GM21381 (cell line): ENCODE measurements at regions not wholly inside any gene's neighbourhood (a gene's known extent, or its start where the extent isn't known, plus 50 kb on each side); places are given as distances from the start of the nearest gene placed in this dataset.
"Not testable (repeated sequence)": the region's sequence is repeated elsewhere in the genome, so short reads cannot be mapped to it uniquely, and the experiment has no call there.

Experiments used
- ATAC-seq: cut with Tn5 transposase; IDR thresholded peaks from one replicate; pipeline ENCODE4 v1.9.1; 2021; ENCODE audit warnings: mild to moderate bottlenecking, moderate library complexity; ENCODE audit not compliant: unreplicated experiment

DNA sequence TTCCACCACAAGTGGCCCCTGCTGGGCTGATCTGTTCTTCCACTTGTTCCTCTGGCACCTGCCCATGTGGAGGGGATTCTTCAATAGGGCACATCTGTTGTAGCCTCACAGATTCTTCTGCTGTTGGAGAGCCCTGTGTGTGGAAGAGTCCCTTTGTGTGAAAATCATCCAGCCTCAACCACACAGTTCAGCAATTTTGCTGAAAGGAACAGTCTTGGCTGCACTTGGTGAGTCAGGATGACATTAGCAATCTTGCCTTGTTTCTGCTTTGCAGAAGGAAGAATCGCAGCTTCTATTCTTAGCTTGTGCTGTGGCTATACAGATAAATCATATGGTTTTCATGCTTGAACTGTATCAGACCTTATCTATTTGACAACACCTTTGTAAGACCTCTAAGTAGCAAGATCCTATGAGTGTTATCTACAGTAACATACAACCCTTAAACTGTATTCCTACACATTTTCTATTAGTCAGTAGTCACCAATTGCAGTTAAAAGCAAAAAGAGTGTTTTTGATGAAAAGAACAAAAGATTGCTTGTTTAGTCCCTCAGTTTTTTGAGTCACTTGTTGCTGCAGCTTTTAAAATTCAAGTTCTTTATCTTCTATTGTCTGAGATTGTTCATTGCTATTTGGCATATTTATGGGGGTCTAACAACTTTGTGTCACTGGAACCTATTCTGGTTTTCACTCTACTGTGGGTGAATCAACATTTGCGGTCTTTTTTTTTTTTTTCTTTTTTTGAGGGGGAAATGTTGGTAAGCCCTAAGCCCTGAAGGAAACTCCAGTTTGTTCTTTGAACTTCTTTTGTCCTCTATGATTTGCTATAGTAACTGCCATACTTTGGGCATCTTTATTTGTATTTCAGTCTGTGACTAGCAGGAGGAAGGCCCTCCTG is 231.6 kb downstream of the TFAP2B start:
- ATAC-seq: no peak

DNA sequence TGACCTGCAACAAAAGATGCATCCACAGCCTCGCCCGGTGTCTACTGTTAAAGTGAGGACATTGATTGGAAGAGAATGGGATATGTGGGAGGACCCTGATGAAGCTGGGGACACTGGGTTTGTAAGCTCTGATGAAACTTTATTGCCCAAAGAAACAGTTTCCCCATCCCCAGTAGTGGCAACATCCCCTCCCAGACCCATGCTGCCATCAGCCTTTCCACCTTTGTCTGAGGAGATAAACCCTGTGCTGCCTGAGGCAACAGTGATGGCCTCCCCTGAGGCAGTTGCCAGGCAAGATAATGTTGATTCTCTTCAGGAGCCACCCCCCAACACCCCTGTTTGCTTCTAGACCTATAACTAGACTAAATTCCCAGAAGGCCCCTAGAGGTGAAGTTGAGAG is 234.0 kb downstream of the TFAP2B start:
- not testable (repeated sequence) for ATAC-seq

DNA sequence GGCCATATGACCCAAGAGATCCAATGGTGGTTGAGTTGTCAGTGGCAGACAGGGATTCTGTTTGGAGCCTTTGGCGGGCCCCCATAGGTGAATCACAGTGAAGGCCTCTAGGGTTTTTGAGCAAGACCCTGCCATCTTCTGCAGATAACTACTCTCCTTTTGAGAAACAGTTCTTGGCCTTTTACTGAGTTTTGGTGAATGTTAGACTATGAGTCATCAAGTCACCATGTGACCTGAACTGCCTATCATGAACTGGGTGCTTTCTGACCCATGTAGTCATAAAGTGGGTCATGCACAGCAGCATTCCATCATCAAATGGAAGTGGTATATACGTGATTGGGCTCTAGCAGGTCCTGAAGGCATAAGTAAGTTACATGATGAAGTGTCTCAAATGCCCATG is 236.6 kb downstream of the TFAP2B start:
- ATAC-seq: not testable (repeated sequence)

DNA sequence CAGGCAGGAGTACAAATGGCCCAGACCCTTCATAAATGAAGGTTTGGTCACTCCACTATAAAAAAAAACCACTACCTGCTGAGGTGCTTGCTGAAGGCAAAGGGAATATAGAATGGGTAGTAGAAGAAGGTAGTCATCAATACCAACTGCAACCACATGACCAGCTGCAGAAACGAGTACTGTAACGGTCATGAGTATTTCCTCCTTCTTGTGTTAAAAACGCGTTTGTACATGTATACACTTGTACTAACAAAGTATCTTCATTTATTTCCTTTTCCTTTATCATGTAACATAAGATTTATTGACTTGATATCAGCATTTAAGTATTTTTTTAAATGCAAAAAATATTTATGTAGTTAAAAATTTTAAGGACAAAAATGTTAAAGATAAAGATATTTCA is 238.6 kb downstream of the TFAP2B start:
- ATAC-seq: no peak

DNA sequence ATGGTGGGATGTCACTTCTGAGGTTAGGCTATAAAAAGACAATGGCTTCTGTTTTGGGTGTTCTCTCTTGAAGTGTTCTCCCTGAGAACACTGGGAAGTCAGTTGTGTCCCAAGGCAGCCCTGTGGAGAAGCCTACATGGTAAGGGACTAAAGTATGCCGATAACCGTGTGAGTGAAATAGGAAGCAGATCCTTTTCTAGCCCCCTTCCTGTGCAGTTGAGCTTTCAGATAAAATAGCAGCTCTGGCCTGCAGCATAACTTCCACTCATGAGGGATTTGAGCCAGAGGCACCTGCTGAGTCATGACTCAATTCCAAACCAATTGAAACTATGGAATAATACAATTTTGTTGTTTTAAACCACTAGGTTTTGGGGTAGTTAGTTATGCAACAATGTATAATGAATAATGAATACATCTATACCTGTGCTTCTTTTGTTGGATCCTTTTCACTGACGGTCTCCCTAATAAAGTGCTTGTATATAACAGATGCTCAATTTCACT is 241.6 kb downstream of the TFAP2B start:
- no peak for ATAC-seq

DNA sequence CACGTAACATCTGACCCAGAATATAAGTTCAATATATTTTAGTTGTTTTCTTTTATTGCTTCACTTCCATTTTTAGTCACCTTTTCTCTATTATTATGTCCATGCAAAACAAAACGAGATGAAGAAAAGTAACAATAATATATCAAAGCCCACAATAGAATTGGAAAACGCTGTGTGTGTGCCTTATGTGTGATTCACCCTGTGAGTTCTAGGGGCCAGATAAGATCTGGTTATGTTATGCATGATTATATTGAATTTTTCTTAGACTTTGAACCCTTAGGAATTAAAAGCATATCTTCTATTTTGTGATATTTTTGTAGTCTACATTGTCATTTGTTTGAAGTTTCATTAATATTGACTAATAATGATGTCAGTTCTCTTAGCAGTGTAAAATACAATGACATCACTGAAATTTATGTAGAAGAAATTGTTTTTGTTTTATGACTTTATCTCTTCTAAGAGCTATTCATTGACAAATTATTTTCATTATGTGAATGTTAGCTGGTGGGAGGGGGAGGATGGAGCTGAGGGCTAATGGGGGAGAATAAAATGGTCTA is 243.6 kb downstream of the TFAP2B start:
- ATAC-seq: no peak

DNA sequence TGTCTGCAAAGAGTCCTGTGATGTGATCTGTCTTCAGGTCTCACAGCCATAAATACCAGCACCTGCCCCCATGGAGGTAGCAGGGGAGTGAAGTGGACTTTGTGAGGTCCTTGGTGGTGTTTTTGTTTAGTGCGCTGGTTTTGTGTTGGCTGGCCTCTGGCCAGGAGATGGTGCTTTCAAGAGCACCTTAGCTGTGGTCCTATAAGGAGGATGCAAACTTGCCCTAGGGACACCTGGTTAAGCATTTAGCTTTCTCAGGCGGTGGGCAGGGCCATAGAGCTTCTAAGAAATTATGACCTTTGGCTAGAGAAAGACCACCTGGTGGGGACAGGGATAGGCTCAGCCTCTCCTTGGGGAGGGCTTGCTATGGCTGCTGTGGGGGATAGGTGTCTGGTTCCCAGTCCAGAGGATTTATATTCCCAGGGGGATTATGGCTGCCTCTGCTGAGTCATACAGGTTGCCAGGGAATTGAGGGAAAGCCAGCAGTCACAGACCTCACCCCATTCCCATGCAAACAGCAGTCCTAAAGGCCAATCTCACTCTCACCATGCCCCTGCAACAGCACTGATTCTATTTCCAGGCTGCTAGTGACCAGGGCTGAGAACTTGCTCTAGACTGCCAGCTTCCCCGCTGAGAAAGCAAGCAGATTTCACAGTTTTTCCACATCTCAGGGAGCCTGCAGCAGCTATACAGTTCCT is 259.3 kb downstream of the TFAP2B start:
- ATAC-seq: no peak

DNA sequence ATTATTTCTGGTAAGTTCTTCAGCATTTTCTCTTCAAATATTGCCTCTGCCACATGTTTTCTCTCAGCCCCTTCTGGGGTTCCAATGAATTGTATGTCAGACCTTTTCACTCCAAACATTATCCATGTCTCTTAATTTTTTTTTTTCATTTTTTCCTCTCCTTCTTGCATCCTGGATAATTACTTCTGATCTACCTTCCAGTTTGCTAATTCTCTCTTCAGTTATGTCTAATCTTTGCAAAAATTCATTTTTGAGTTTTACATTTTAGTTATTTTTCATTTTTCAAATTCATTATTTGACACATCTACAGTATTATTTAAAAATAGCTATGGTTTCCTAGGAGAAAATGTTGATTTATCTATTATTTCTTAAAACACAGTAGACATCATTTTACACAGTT is 271.7 kb downstream of the TFAP2B start:
- no peak for ATAC-seq

DNA sequence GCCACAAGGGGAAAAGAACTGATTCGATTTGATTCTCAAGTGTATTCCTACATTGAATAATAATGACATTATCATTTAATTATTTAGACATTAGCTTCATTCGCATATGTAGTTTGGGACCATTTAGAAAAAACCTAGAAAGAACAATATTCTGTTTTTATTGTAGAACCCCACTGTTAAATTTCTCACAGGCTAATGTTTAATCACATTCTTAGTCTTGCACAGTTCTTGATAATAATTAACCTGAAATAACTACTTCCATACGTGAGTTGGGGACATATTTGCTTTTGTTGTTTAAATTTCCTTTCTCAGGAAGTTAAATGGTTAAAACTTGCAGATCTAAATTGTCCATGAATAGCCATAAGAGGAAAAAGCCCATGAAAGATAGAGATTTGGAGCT is 275.2 kb downstream of the TFAP2B start:
- ATAC-seq: no peak

DNA sequence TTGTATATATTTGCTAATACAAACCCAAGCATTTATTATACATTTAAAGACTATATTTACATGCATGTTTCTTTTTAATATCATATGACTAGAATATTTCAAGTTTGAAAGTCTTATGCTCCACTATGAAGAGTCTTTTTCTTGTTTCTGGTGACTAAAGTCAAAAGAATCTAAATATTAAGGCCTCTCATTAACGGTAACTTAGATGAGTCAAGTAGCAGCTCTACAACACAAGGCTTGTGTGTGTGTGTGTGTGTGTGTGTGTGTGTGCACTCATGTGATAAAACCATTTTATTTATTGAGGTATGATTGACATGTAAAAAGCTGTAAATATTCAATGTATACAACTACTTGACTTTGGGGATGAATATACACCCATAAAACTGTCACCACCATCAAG is 275.6 kb downstream of the TFAP2B start:
- ATAC-seq: no peak

DNA sequence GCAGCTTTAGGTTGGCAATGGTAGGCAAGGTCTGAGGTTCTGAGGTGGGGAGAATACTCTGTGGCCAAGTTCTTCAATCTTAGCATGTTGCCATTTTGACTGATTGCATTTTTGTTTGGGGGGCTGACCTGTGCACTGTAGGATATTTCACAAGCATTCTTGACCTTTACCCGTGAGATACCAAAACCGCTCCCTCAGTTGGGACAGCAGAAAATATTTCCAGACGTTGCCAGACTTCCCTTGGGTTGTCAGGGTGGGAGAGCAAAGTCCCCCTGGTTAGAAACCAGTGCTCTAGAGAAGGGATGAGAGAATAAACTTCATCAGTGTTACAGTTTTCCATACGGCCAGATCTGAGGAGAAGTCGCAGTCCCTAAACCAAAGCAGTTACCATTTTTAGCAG is 279.6 kb downstream of the TFAP2B start:
- no peak for ATAC-seq

DNA sequence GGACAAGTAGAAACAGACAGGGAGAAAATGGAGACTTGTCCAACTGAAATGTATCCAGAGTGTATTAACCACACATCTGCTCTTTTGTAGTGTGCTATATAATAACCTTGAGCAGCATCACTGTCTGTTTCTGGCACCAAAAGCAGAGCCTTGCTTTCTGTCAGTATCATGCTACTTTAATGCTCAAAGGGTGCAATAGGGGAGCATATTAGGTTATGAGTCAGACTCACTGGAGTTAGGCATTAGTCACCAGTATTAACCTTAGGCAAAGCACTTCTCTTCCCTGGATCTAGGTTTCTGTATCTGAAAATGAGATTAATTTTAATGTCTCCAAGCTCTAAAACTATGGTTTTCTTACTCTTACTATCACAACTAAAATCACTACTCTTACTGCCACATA is 280.1 kb downstream of the TFAP2B start:
- no peak for ATAC-seq

DNA sequence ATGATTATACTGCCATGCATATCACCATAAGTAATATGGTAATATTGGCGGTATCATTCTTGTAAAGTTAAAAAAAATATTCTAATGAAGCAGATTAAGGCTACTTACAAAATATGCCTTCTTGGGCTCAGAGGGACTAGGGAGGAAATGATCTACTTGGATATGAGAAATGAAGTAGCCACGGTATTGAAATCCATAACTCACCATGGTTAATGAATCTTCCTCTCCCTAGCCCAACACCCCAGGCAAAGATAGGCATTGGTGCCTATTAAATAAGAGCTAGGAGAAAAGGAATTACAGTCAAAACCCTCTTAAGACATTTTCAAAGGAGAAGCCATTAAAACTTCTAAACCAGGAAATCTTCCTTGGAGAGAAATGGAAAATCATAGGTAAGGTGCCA is 280.5 kb downstream of the TFAP2B start:
- no peak for ATAC-seq

DNA sequence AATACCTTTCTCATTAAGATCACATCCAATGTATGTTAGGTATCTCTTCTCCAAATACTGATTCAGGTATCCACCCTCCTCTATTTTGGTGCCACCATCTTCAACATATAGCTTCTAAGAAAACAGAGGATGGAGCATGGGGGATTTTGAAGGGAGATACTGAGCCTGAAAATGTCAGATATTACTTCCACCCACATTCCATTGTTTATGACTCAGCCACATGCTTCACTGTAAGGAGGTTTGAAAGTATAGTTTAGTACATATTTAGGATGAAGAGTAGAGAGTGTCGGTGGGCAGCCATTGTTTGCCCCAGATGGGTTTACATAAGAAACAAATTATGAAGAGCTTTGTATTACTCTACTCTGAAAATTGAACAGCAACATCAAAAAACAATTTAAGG is 286.7 kb downstream of the TFAP2B start:
- no peak for ATAC-seq

DNA sequence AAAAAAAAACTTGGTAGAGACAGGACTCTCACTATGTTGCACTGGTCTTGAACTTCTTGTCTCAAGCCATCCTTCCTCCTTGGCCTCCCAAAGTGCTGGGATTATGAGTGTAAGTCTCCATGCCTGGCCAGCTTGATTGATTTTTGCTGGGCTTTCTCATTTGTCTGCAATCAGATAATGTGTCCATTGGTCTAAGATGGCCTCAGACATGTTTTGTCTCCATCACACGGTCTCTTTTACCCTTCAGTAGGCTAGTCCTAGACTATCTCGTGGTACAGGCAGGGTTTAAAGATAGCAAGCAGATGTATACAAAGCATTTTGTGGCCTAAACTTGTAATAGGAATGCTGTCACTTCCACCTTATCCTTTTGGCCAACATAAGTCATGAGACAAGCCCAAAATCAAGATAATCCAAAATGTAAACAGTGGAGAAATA is 289.1 kb downstream of the TFAP2B start:
- no peak for ATAC-seq

DNA sequence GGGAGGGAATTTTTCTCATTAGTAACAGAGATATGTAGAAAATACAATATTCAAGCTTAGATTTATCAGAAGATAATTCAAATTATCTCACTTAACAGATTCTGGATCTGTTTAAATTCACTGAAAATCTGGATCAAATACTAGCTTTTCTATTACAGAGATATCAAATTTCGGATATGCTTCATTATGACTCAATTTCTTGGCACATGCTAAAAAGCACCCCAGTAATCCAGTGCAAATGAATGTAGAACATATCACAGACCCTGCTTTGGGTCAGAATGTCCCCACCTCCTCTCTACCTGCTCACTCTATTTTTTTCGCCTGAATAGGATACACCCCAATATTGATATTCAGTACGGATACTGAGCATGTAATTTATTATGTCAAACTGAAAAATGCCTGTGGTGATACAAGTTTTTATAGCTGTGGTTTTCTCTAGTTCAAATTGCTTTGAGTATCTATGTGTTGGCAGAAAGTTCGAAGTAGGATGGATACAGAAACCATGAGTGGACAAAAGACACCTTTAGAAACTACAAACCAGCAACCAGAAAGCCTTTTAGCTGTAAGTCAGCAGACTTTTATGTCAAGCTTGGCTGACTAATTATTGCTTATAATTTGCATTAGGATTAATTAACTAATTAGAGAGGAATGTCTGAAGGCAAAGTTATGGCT is 290.0 kb downstream of the TFAP2B start:
- no peak for ATAC-seq

DNA sequence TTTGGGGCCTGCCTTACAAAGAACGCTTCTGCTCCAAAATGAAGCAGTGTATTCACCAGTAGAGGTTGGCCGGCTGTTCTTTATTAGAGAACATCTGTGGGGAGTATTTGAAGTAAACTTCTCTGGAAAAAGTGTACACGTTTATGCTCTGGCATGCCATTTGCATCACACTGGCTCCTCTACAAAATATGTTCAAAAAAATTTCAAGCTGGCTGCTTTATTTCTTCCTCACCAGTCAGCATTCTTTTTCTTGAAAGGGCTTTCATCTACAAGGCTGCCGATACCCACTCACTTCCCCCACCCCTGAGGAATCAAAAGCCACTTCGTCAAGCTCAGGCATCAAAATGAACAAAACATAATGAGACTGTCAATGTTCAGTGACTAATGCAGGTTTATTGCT is 294.1 kb downstream of the TFAP2B start:
- no peak for ATAC-seq

DNA sequence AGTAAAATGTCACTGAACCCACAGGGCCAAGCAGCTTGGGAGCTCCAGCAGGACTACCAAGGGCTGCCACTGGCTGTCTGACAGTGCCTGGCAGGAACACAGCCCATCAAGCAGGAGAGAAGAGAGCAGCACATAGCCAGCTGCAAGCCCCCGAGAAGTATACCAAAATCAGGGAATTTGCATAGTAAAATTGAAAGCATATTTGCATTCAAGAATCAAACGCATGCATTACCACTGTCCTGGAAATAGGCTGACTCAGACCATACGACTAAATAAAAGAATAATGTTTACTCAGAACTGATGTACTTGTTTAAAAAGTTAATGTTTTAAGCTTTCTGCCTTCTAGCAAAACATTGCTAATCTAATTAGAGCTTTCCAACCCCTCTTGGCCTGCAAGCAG is 298.1 kb downstream of the TFAP2B start:
- ATAC-seq: no peak

DNA sequence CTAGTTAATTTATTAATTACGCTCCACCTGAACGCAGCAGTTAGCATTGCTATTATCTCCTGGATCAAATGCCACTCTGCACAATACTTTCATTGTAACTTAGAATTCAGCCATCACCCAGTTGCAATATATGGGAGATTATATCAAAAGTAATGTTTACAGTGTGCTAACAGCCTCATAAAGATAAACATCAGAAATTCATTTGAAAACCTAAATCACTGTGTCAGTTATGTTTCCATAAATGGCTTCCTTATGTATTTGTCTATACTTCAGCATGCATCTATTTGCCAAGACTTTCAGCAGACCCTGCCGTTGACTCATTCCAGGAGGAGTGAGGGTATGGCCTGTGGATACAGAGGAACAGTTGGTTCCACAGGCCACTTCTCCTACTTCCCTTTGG is 300.1 kb downstream of the TFAP2B start:
- no peak for ATAC-seq

DNA sequence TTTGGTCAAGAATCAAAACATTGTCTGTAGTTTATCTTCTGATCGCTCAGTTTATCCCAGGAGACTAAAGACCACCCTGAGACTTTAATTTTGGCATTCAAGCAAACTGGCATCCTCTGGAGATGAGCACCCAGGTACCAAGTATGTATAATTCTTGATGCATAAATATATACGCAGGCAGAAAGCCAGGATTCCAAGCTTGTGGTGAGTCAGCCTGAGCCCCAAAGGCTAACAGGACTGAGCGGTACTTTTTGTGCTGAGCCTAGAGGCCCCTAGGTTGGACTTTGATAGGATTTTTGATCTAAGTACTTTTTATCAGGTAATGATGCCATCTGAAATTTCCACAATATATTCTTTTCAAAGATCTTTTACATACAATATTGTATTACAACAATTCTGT is 301.3 kb downstream of the TFAP2B start:
- no peak for ATAC-seq

DNA sequence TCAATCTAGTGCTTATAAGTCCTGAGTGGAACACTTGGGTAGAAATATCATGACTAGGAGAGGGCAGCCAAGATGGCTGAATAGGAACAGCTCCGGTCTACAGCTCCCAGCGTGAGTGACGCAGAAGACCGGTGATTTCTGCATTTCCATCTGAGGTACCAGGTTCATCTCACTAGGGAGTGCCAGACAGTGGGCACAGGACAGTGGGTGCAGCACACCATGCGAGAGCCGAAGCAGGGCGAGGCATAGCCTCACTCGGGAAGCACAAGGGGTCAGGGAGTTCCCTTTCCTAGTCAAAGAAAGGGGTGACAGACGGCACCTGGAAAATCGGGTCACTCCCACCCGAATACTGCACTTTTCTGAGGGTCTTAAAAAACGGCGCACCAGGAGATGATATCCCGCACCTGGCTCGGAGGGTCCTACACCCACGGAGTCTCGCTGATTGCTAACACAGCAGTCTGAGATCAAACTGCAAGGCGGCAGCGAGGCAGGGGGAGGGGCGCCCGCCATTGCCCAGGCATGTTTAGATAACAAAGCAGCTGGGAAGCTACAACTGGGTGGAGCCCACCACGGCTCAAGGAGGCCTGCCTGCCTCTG is 302.8 kb downstream of the TFAP2B start:
- not testable (repeated sequence) for ATAC-seq
